Lower leg skin (tissue), 3 donors: ENCODE measurements at regions not wholly inside any gene's neighbourhood (a gene's known extent, or its start where the extent isn't known, plus 50 kb on each side); places are given as distances from the start of the nearest gene placed in this dataset.

Experiments used
- CTCF ChIP-seq, 3 donors: fragments of 450-650 bp; IDR thresholded peaks; one replicate each; pipeline ENCODE4 v1.5.1; 2016; ENCODE audit warnings: antibody characterized with exemption in 3 of 3, mild to moderate bottlenecking in 3 of 3, moderate library complexity in 2 of 3
- POLR2A ChIP-seq, 2 donors: fragments of 450-650 bp; IDR thresholded peaks; one replicate each; pipeline ENCODE4 v1.6.1; 2016 to 2017; ENCODE audit warnings: antibody characterized with exemption in 2 of 2, mild to moderate bottlenecking in 1 of 2, moderate library complexity in 1 of 2

DNA sequence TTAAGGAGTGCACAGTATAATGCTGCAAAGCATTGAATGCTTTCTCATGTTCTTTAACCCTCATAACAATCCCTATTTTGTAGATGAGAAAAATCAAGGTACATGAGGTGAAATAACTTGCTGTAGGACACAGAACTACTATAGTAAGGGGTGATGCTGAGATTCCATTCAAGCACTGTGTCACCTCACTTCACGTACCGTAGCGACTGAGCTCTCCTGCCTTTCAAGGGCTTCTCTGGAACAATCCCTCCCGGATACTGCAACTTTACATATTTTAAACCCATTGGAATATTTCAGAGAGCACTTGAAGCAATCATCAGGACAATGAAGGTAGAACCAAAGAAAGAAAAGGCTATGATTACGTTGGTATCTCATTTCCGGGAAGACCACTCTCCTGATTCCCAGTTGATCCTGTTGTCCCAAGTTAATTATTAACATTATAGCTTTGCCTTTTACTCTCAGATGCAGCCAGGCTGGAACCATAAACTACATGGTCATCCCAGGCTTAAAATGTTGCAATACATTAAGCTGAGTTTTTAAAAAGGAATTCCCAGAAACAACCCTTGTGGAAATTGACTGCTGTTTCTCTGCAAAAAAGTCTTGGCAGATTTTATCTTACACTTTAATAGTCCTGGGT is 252.2 kb upstream of the IGF1R start:
- TF ChIP-seq CTCF (IDR thresholded peaks at IDR 0.05) (no peak), POLR2A (IDR thresholded peaks at IDR 0.05) (no peak)
